ENCODE measurements at regions not wholly inside any gene's neighbourhood (a gene's known extent, or its start where the extent isn't known, plus 50 kb on each side); places are given as distances from the start of the nearest gene placed in this dataset.

GRCh38 chr11:130816546-130817329 lies 99.5 kb downstream of the SNX19 start:
- TF ChIP-seq ZNF384 (IDR thresholded peaks at IDR 0.05): no peak
- TF ChIP-seq SUZ12 (IDR thresholded peaks at IDR 0.05): no peak
- TF ChIP-seq TARDBP (IDR thresholded peaks at IDR 0.05): no peak
- no peak for TF ChIP-seq HDGF (IDR thresholded peaks at IDR 0.05; ENCODE audit: borderline replicate concordance)
- no peak for TF ChIP-seq SP1 (IDR thresholded peaks at IDR 0.05)
- TF ChIP-seq ELF4 (IDR thresholded peaks at IDR 0.05): no peak
- TF ChIP-seq FOXA1 (IDR thresholded peaks at IDR 0.05): no peak
- TF ChIP-seq ARNT (IDR thresholded peaks at IDR 0.05): no peak
- TF ChIP-seq BHLHE40 (IDR thresholded peaks at IDR 0.05; ENCODE audit: borderline replicate concordance): no peak
- no peak for TF ChIP-seq CTBP1 (IDR thresholded peaks at IDR 0.05; ENCODE audit: borderline replicate concordance)
- TF ChIP-seq, protein P1, sequence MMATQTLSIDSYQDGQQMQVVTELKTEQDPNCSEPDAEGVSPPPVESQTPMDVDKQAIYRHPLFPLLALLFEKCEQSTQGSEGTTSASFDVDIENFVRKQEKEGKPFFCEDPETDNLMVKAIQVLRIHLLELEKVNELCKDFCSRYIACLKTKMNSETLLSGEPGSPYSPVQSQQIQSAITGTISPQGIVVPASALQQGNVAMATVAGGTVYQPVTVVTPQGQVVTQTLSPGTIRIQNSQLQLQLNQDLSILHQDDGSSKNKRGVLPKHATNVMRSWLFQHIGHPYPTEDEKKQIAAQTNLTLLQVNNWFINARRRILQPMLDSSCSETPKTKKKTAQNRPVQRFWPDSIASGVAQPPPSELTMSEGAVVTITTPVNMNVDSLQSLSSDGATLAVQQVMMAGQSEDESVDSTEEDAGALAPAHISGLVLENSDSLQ (IDR thresholded peaks at IDR 0.05): no peak
- TF ChIP-seq LEF1 (IDR thresholded peaks at IDR 0.05; ENCODE audit: borderline replicate concordance): no peak

All from HEK293T (cell line).